ENCODE measurements at regions not wholly inside any gene's neighbourhood (a gene's known extent, or its start where the extent isn't known, plus 50 kb on each side); places are given as distances from the start of the nearest gene placed in this dataset.
"Not testable (repeated sequence)": the region's sequence is repeated elsewhere in the genome, so short reads cannot be mapped to it uniquely, and the experiment has no call there.

DNA sequence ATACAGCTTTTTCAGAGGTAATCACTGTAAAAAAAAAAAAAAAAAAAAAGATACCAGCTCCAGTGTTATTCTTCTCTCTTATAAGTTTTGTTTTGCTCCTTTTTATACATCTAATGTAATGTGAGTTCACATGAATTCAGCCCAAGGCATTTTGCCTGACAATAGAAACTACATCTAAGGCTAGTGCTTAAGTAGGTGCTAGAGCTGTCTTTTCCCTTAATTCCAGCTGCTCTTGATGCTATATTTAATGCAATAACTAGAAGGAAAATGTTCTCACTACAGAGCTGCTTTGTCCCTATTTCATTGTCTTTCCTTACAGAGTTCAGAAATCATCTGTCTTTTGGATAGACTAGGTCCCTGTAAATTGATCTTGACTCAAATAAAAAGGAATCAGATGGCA, 150.1 kb downstream of the NAA11 start:
- DNase-seq (ENCODE audit: low read depth) = no peak

DNA sequence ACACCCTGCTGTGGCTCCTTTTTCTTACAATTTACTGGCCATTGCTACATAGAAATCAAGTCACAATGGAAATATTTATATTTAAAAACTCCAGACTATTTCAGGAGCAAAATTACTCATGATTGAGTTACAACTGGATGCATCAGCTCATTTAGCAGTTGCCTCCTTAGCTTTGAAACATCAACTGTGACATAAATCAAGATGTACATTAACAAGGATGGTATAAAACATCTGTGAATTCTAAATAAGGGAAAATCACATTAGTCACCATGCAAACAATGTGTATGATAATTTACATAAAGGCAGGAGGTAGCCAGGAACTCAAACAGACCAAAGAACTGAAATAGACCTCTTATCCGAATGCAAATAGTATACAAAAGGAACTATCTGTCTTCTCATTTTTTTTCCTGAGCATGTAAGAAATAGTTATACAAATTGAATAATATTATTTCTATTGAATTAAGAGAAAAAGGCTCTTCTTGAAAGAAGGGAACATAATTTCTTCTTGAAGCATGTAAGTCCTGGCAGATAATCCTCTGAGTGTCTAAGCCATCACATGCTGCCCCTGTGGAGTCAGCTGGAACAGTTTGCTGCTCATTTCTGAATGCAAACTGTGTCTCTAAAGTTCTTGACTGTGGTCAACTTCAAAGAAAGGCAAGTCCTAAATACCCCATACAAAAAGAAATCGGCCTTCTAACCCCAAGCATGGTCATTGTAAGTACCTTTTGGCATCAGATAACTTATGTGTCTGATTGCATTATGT, 151.2 kb downstream of the NAA11 start:
- DNase-seq (ENCODE audit: low read depth) = no peak

DNA sequence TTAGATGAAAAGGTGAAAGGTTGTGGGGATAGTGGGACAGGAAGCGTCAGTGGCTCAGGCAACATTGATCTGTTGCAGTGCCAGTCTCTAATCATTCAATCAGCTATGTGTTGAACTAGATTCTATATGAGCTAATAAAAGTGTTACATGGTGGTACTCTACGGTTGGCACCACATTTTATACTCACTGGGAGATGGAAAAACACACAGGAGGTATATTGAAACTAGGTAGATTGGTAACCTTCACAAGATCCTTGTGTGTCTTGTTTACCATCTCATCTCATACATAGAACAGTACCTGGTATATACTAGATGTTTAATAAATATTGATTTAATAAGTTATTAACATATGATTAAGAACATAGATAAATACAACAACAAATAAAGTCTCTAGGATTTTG, 152.7 kb downstream of the NAA11 start:
- DNase-seq (ENCODE audit: low read depth) = no peak

DNA sequence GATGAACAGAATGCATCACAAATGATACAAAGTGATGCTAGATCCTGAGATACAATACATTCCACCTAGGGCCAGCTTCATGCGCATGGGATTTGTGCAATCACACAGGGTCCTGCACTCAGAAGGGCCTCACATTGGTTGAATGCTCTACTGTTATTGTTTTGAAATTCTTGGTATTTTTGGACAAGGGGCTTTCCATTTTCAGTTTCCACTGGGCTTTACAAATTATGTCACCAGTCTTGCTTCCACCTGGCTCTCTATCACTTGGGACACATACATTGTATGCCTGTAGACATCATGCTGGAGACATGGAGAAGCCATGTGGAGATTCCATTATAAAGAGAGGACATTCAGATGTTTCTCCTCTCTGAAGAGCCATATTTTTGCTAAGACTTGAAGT, 155.8 kb downstream of the NAA11 start:
- no peak for DNase-seq (ENCODE audit: low read depth)

DNA sequence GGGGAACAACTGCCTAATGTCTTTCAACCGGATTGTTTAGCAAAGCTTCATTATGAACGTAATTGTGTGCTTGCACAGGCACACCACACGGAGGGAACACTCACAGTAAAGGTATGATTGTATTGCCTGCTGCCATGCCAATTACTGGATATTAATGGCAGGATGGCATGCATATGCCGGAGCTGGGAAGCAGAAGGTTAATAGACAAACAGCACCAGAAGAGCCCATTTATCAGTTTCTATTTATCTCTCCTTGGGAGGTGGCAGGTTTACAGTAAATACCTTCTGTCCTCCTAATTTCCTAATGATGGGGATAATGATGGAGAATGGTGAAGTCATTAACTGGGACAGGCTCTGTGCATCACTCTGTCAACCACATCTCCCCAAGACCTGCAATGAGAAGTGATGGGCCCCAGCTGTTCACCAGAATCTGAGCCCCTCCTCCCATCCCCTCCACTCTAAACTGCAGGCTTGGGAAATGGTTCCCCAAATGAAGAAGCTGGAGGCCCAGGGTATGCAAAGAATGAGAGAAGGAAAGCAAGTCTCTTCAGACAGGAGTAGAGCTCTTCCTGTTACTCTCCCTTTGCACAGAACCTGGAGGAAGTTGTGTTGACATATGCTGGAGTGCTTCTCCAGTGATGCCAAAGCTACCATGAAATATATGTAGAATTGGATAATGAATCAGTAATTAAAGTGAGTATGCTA, 160.8 kb downstream of the NAA11 start:
- no peak for DNase-seq (ENCODE audit: low read depth)

DNA sequence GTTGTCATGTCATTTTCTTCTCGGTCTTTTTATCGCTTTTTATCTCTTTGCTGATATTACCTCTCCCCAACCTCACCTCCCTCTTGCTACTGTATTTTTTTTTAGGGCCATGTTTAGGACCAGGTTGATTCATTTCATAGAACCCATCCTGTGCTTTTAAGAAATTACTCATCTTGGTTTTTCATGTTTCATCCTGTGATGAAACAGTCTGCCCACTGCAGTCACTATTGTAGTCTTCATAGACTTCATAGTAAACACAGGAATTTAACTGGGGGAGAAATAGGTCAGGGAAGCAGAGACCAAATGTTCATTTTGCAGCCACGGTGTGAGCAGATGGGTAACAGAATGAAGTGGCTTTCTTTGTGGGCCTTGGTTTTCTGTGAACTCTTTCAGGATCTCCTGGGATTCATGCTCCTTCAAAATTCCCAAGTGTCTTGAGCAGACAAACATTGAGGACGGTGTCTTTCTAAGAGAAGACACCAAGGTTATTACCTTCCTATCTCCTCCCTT, 161.8 kb downstream of the NAA11 start:
- DNase-seq (ENCODE audit: low read depth) = no peak

DNA sequence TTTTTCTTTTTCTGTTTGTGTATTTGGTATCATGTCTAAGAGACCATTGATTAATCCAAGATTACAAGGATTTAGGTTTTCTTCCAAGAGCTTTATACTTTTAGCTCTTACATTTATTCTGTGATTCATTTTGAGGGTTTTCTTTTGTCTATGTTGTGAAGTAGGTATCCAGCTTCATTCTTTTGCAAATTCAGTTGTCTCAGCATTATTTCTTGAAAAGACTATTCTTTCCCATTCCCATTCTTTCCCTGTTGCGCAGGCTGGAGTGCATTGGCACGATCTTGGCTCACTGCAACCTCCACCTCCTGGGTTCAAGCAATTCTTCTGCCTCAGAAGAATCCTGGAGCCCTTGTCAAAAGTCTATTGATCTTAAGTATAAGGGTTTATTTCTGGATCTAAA, 164.9 kb downstream of the NAA11 start:
- no peak for DNase-seq (ENCODE audit: low read depth)

DNA sequence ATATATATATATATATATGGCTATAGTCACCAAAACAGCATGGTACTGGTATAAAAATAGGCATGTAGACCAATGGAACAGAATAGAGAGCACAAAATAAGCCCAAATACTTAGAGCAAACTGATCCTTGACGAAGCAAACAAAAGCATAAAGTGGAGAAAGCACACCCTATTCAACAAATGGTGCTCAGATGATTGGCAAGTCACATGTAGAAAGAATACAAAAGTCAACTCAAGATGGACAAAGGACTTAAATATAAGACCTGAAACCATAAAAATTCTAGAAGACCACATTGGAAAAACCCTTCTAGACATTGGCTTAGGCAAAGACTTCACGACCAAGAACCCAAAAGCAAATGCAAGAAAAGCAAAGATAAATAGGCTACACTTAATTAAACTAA, 167.2 kb downstream of the NAA11 start:
- not testable (repeated sequence) for DNase-seq (ENCODE audit: low read depth)

DNA sequence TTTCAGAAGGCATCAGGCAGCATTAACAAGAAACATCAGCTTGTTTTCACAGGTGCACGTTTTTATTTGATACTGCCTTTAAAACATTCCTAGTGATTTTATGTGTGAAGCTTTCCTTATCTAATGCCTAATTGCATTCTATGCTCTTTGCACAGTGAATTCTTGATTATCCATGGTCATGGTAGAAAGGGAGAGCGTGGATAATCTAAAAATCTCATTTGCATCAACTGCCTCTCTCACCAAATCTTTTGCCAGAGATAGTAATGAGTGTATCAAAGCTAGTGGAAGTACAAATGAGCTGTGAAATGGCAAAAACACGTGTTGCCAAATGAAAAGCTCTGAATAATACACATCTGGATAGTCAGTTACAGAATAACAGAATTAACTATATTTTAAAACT, 170.5 kb downstream of the NAA11 start:
- DNase-seq (ENCODE audit: low read depth) = no peak

DNA sequence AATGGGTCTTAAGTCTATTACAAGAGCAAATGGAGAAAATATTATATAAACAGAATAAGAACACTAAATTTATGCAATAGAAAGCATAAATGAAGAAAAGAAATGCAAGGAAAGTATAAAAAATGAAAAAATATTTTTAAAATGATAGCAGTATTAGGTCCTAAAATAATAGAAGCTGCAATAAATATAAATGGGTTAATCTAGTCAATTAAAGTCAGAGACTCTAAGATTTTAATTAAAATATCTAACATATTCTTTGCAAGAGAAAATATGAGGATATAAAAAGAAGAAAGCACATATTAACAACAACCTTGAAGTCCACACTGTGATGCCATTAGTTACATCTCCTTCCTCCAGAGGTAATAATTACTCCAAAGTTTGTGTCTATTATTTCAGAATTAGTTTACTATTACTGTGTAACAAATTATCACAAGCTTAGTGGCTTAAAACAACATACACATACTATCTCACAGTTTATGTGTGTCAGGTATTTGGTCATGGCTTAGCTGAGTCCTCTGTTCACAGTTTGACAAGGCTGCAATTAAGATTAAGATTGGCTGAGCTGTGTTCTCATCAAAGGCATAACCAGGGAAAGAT, 174.9 kb downstream of the NAA11 start:
- DNase-seq (ENCODE audit: low read depth) = no peak

DNA sequence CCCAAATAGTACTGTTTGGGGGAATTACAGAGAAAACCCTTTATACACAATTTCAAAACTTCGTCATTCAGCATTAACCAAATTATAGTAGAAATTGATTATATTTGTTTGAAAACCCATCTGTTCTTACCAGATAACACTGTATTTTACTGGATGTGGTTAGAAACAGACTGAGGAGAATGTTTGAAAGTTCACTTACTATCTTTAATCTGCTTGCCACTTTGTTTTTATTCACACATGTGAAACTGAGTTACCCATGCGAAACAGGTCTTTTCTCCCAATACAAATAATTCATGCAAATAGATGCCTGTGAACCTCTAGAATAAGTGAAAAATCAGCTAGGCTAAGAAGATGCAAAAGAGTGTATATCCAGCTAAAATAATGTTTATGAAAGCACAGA, 177.5 kb downstream of the NAA11 start:
- DNase-seq (ENCODE audit: low read depth) = no peak

DNA sequence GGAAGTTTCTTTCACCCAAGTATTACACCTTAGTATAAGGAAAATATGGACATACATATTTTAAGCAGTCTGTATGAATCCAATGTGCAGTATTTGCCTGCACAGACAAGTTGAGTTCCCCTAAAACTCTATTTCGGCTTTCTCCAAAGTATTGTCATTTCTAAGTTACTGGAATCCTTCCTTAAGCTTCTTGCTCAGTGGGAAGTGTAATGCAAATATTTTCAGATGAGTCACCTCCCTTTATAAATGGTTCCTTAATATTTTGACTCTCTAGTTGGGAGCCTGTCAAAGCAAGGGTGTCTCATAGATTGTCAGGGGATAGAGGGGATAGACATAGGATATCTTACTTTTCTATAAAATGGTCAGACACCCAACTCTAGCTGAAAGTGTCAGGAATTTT, 178.6 kb downstream of the NAA11 start:
- DNase-seq (ENCODE audit: low read depth) = no peak

DNA sequence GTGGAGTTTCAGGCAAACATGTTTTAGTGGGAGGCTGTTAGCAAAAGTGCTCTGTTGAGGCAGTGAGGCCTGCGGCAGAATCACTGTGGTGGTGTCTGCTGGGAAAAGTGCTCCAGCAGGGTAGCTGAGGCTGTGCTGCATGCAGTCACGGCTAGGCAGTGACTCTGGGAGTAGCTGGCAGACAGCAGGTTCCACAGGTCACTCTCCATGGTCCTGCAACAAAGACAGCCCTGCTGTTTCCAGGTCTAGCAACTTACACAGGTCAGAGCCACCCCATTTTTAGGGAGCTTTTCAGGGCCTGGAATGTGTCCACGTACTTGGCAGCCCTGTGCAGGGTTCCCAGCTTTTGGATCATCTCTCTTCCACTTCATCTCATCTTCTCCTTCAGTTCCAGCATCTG, 184.3 kb downstream of the NAA11 start:
- peak; percentile 1 for DNase-seq (ENCODE audit: low read depth)

DNA sequence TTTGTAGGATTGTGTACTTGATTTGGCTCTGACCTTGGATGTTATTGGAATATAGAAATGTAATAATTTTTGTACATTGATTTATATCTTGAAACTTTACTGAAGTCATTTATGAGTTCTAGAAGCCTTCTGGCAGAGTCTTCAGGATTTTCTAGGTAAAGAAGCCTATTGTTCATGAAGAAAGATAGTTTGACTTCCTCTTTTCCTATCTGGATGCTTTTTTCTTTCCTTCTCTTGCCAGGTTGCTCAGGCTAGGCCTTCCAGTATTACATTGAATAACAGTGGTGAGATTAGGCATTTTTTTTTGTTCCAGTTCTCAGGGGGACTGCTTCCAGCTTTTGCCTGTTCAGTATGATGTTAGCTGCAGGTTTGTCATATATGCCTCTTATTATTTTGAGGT, 191.1 kb downstream of the NAA11 start:
- DNase-seq (ENCODE audit: low read depth) = no peak

DNA sequence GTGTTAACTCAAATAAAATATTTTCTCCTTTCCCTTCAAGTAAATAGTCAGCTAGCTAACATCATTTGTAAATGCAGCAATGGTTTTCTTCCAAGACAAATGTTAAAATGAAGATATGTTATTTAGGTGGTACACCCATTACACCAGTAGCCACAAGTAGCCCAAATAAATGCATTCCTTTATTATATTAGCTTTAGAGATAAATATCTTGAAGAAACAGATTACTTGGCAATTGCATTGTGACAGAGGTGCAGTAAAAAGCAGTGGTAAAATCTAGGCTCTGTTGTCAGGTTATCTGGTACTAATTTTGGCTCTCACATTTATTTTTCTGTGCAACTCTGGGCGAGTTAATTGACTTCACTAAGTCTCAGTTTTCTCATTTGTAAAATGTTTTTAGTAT, 193.0 kb downstream of the NAA11 start:
- DNase-seq (ENCODE audit: low read depth) = no peak

DNA sequence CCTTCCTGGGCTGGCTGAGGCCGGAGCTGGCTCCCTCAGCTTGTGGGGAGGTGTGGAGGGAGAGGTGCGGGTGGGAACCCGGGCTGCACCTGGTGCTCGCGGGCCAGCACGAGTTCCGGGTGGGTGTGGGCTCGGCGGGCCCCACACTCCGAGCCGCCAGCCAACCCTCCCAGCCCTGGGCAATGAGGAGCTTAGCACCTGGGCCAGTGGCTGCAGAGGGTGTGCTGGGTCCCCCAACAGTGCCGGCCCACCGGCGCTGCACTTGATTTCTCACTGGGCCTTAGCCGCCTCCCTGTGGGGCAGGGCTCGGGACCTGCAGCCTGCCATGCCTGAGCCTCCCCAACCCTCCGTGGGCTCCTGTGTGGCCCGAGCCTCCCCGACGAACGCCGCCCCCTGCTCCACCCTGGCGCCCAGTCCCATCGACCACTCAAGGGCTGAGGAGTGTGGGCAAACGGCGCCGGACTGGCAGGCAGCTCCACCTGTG, 182.7 kb upstream of the PAQR3 start:
- DNase-seq (ENCODE audit: low read depth) = no peak

DNA sequence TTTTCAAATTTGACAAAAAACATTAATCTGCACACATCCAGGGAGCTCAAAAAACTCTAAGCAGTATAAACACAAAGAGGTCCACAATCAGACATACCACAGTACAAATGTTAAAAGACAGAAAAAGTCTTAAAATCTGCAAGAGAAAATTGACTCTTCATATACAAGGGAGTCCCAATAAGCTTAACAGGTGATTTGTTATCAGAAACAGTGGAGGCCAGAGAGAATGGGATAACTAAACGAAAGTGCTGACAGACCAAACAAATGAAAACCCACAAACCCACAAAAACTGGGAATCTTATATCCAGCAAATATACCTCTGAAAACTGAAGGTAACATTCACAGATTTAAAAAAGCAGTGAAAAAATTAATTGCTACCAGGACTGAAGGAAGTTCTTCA, 182.0 kb upstream of the PAQR3 start:
- DNase-seq (ENCODE audit: low read depth) = no peak

DNA sequence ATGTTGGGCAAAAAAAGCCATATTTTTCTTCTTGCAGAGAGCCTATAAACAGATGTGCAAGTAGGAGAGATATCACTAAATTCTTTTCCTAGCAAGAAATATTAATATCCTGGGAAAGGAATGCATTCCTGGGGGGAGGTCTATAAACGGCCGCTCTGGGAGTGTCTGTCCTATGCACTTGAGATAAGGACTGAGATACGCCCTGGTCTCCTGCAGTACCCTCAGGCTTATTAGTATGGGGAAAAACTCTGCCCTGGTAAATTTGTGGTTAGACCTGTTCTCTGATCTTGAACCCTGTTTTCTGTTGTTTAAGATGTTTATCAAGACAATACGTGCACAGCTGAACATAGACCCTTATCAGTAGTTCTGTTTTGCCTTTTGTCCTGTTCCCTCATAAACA, 177.8 kb upstream of the PAQR3 start:
- not testable (repeated sequence) for DNase-seq (ENCODE audit: low read depth)

DNA sequence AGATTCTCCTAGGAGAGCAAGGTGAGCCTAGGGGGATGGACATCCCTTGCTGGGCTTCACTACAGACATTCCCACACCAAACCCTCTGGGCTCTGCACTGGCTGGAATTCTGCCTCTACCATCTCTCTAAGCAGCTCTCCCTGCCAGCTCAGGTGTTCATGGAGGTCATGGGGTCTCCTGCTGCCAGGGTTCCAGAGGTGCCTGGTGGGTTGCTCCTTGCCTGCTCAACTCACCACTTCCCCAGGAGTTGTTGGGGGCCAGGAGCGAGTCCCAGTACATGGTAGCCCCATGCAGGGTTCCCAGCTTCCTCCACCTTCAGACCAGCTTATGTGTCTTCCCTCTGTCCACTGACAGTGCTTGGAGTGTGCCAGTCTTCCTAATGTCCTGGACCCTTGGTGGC, 167.8 kb upstream of the PAQR3 start:
- DNase-seq (ENCODE audit: low read depth) = no peak

DNA sequence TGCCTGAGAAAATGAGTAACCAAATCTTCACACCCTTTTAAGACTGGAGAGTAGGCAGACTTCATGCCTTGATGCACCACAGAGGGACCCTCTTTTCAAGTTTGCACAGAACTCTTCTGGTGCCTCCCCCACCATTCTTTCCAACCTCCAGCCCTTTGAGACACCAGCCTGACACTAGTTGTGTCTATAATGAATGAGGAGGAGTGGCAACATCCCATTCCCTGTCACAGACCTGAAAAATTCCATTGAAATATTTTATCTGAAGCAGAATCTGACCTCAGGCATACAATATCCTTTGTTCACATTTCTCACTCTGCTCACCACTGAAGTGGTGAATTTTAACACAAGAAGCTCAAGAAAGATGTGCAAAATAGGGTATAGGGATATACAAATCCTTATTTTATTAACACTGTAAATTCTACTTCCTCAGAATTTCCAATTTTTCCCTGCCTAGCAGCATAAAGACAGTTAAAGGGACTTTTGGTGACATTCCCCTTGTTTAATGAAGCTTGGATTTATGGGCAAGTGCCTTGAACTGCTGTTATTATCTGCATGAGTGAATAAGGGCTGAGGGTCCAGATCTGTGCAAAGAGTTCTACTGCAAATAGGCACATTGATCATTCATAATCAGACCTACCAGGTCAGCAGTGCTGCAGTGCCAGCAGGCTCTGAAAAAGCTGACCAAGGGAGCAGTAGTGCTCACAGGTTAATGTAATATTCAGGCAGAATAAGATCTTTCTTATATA, 149.9 kb upstream of the PAQR3 start:
- DNase-seq (ENCODE audit: low read depth) = no peak

DNA sequence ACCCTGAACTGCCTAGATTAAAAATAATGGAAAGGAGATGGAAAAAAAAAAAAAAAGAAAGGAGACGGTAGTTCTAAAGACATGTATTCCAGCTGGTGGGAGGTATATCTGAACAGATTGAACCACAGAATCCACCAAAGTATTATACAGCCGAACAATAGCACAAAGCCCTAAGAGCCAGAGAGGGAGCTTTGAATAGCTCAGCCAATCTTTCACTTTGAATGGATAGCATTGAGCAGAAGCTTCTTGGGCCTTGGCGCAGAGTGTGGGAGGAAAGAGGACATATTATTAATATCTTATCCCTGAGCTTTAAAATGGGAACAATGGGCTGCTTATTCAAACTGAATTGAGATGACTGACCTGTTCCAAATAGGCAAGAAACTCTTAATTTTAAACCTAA, 147.8 kb upstream of the PAQR3 start:
- no peak for DNase-seq (ENCODE audit: low read depth)

DNA sequence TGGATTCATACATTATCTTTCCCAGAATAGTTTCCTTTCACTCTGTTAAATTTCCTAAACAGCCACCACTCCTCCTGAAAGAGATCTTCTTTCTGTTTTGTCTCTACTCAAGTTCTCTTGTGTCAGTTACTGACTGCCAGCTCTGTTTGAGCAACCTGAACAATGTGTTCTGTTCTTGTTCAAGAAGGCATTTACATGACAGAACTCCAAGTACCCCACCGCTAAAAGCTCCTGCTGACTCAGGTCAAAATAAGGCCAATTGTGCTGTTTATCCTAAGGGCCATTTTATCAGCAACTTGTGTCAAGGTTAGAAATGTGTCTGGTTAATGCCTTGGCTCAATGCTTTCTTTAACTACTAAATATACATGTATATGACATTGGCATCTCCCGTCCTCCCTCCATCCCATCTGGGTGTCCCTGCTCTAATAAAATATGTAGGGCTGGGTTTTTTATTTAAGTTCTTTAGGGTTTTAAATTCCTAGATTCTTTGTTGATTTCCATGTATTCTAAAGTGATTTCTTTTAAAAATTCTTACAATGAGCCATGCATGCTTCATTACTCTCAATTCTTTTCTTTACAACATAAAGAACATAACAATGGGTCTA, 144.3 kb upstream of the PAQR3 start:
- no peak for DNase-seq (ENCODE audit: low read depth)
